Effector CD4-positive, alpha-beta T cell (primary cell): ENCODE measurements at regions not wholly inside any gene's neighbourhood (a gene's known extent, or its start where the extent isn't known, plus 50 kb on each side); places are given as distances from the start of the nearest gene placed in this dataset.

Experiments
- DNase-seq: peaks from one replicate; pipeline ENCODE4 v3.0.0-alpha.2; 2020

- DNase-seq, result no peak
Observed at GRCh38 chr2:160889439-160890170, 270.6 kb upstream of the TANK start.

GRCh38 chr2:160890667-160891352 is 269.4 kb upstream of the TANK start:
- DNase-seq, result no peak

- no peak for DNase-seq
Observed at GRCh38 chr2:160891353-160891740, 268.9 kb upstream of the TANK start.

- no peak for DNase-seq
Observed at GRCh38 chr2:160892204-160892603, 268.0 kb upstream of the TANK start.

GRCh38 chr2:160893581-160893980 is 266.6 kb upstream of the TANK start:
- DNase-seq, result no peak

- DNase-seq, result no peak
Observed at GRCh38 chr2:160898581-160899307, 261.5 kb upstream of the TANK start.

- no peak for DNase-seq
Observed at GRCh38 chr2:160901613-160902012, 258.6 kb upstream of the TANK start.

GRCh38 chr2:160905862-160906261 is 254.4 kb upstream of the TANK start:
- no peak for DNase-seq

GRCh38 chr2:160906878-160907277 is 253.3 kb upstream of the TANK start:
- DNase-seq, result no peak

- no peak for DNase-seq
Observed at GRCh38 chr2:160907738-160908137, 252.5 kb upstream of the TANK start.

- no peak for DNase-seq
Observed at GRCh38 chr2:160908157-160908556, 252.1 kb upstream of the TANK start.

GRCh38 chr2:160909781-160910242 is 250.4 kb upstream of the TANK start:
- no peak for DNase-seq

GRCh38 chr2:160910681-160911080 is 249.5 kb upstream of the TANK start:
- DNase-seq, result no peak

GRCh38 chr2:160911258-160911657 is 249.0 kb upstream of the TANK start:
- no peak for DNase-seq

- no peak for DNase-seq
Observed at GRCh38 chr2:160912276-160912675, 248.0 kb upstream of the TANK start.

- DNase-seq, result no peak
Observed at GRCh38 chr2:160913323-160913722, 246.9 kb upstream of the TANK start.

GRCh38 chr2:160914217-160914616 is 246.0 kb upstream of the TANK start:
- DNase-seq, result no peak

GRCh38 chr2:160916300-160916699 is 243.9 kb upstream of the TANK start:
- DNase-seq, result no peak

- no peak for DNase-seq
Observed at GRCh38 chr2:160917850-160918249, 242.4 kb upstream of the TANK start.

- no peak for DNase-seq
Observed at GRCh38 chr2:160918258-160918657, 242.0 kb upstream of the TANK start.

GRCh38 chr2:160918906-160919503 is 241.2 kb upstream of the TANK start:
- DNase-seq, result no peak

GRCh38 chr2:160920061-160920460 is 240.2 kb upstream of the TANK start:
- DNase-seq, result no peak

- DNase-seq, result no peak
Observed at GRCh38 chr2:160920791-160921303, 239.4 kb upstream of the TANK start.
